ENCODE measurements at regions not wholly inside any gene's neighbourhood (a gene's known extent, or its start where the extent isn't known, plus 50 kb on each side); places are given as distances from the start of the nearest gene placed in this dataset.

GRCh38 chrX:87755493-87755892 is 237.9 kb downstream of the KLHL4 start:
- no peak for TF ChIP-seq CTCF (conservative IDR thresholded peaks at IDR 0.05 in 1 of 2, IDR thresholded peaks at IDR 0.05 in 1 of 2; ENCODE audit: extremely low read depth in 1 of 2, insufficient read depth in 1 of 2, low read depth in 1 of 2, low read length in 2 of 2)
- TF ChIP-seq EZH2 (IDR thresholded peaks at IDR 0.05; ENCODE audit: borderline replicate concordance, low read length), result no peak
